ENCODE measurements at regions not wholly inside any gene's neighbourhood (a gene's known extent, or its start where the extent isn't known, plus 50 kb on each side); places are given as distances from the start of the nearest gene placed in this dataset.

- H3K27ac ChIP-seq (ENCODE audit: low read depth, low read length): no peak overlapping the region
- no peak overlapping the region for H3K4me3 ChIP-seq (ENCODE audit: low read length)
- no peaks in the 10 kb centered on the region for H3K36me3 Mint-ChIP-seq
- DNase-seq: no peak
- CTCF ChIA-PET: no interaction called here
- no peaks in the 10 kb centered on the region for H3K36me3 ChIP-seq (ENCODE audit: insufficient read depth, low read length)
- no peaks in the 10 kb centered on the region for H3K27me3 Mint-ChIP-seq
- H3K4me3 Mint-ChIP-seq: no peak overlapping the region
- H3K9me3 ChIP-seq (ENCODE audit: low read length): no peaks in the 10 kb centered on the region
- H3K27ac Mint-ChIP-seq: no peak overlapping the region
- H3K4me1 Mint-ChIP-seq: no peaks in the 10 kb centered on the region
- POLR2A ChIA-PET: no interaction called here
- H3K27me3 ChIP-seq (ENCODE audit: insufficient read depth, low read length, poor library complexity, severe bottlenecking): no peaks in the 10 kb centered on the region
- H3K4me1 ChIP-seq (ENCODE audit: insufficient read depth, low read length): no peaks in the 10 kb centered on the region
- peaks cover 0 to 10% (median 4%) of the 10 kb centered on the region in 5 donors for H3K9me3 Mint-ChIP-seq
These were observed 306.8 kb downstream of the PDHA2 start for GRCh38 chr4:96146686-96147085.

- Histone ChIP-seq H3K27me3 (ENCODE audit: insufficient read depth, low read length, poor library complexity, severe bottlenecking) (no peaks in the 10 kb centered on the region), H3K9me3 (ENCODE audit: low read length) (peaks cover 2% of the 10 kb centered on the region), H3K4me3 (ENCODE audit: low read length) (no peak overlapping the region), H3K4me1 (ENCODE audit: insufficient read depth, low read length) (no peaks in the 10 kb centered on the region), H3K27ac (ENCODE audit: low read depth, low read length) (no peak overlapping the region), H3K36me3 (ENCODE audit: insufficient read depth, low read length) (no peaks in the 10 kb centered on the region)
- POLR2A ChIA-PET: no interaction called here
- CTCF ChIA-PET: no interaction called here
- no peaks in the 10 kb centered on the region for H3K27me3 Mint-ChIP-seq
- H3K27ac Mint-ChIP-seq: no peak overlapping the region
- peaks cover 0 to 15% (median 2%) of the 10 kb centered on the region in 5 donors for H3K9me3 Mint-ChIP-seq
- H3K36me3 Mint-ChIP-seq: no peaks in the 10 kb centered on the region
- no peak for DNase-seq
- no peaks in the 10 kb centered on the region for H3K4me1 Mint-ChIP-seq
- H3K4me3 Mint-ChIP-seq: no peak overlapping the region
These were observed 310.0 kb downstream of the PDHA2 start for GRCh38 chr4:96149894-96150293.

- no peaks in the 10 kb centered on the region for H3K4me1 Mint-ChIP-seq
- no peak overlapping the region for H3K27ac ChIP-seq (ENCODE audit: low read depth, low read length)
- H3K27ac Mint-ChIP-seq: no peak overlapping the region
- H3K9me3 ChIP-seq (ENCODE audit: low read length): peaks cover 2% of the 10 kb centered on the region
- no peak overlapping the region for H3K4me3 ChIP-seq (ENCODE audit: low read length)
- peaks cover 0 to 17% (median 2%) of the 10 kb centered on the region in 5 donors for H3K9me3 Mint-ChIP-seq
- H3K36me3 Mint-ChIP-seq: no peaks in the 10 kb centered on the region
- no peaks in the 10 kb centered on the region for H3K4me1 ChIP-seq (ENCODE audit: insufficient read depth, low read length)
- no peaks in the 10 kb centered on the region for H3K27me3 ChIP-seq (ENCODE audit: insufficient read depth, low read length, poor library complexity, severe bottlenecking)
- ChIA-PET POLR2A (no interaction called here), CTCF (no interaction called here)
- no peak for DNase-seq
- no peaks in the 10 kb centered on the region for H3K36me3 ChIP-seq (ENCODE audit: insufficient read depth, low read length)
- H3K27me3 Mint-ChIP-seq: no peaks in the 10 kb centered on the region
- H3K4me3 Mint-ChIP-seq: no peak overlapping the region
These were observed 310.6 kb downstream of the PDHA2 start for GRCh38 chr4:96150466-96150865.

- Mint-ChIP-seq H3K9me3 (peaks cover 0 to 17% (median 3%) of the 10 kb centered on the region in 5 donors), H3K27me3 (no peaks in the 10 kb centered on the region), H3K4me1 (no peaks in the 10 kb centered on the region), H3K4me3 (no peak overlapping the region), H3K27ac (no peak overlapping the region), H3K36me3 (no peaks in the 10 kb centered on the region)
- POLR2A ChIA-PET: no interaction called here
- H3K36me3 ChIP-seq (ENCODE audit: insufficient read depth, low read length): no peaks in the 10 kb centered on the region
- H3K4me1 ChIP-seq (ENCODE audit: insufficient read depth, low read length): no peaks in the 10 kb centered on the region
- H3K4me3 ChIP-seq (ENCODE audit: low read length): no peak overlapping the region
- DNase-seq: no peak
- no peak overlapping the region for H3K27ac ChIP-seq (ENCODE audit: low read depth, low read length)
- H3K27me3 ChIP-seq (ENCODE audit: insufficient read depth, low read length, poor library complexity, severe bottlenecking): no peaks in the 10 kb centered on the region
- peaks cover 2% of the 10 kb centered on the region for H3K9me3 ChIP-seq (ENCODE audit: low read length)
- CTCF ChIA-PET: no interaction called here
These were observed 312.9 kb downstream of the PDHA2 start for GRCh38 chr4:96152824-96153223.

- H3K36me3 Mint-ChIP-seq: no peaks in the 10 kb centered on the region
- POLR2A ChIA-PET: no interaction called here
- no peak overlapping the region for H3K27ac Mint-ChIP-seq
These were observed 314.8 kb downstream of the PDHA2 start for GRCh38 chr4:96154676-96155075.

GRCh38 chr4:96162636-96163035 lies 322.7 kb downstream of the PDHA2 start:
- H3K9me3 Mint-ChIP-seq: peaks cover 0 to 21% (median 8%) of the 10 kb centered on the region in 5 donors
- no peaks in the 10 kb centered on the region for H3K27me3 ChIP-seq (ENCODE audit: insufficient read depth, low read length, poor library complexity, severe bottlenecking)
- no peaks in the 10 kb centered on the region for H3K27me3 Mint-ChIP-seq
- no peaks in the 10 kb centered on the region for H3K36me3 ChIP-seq (ENCODE audit: insufficient read depth, low read length)
- H3K9me3 ChIP-seq (ENCODE audit: low read length): no peaks in the 10 kb centered on the region
- no peak overlapping the region for H3K4me3 ChIP-seq (ENCODE audit: low read length)
- no peaks in the 10 kb centered on the region for H3K4me1 Mint-ChIP-seq
- CTCF ChIA-PET: no interaction called here
- no peaks in the 10 kb centered on the region for H3K36me3 Mint-ChIP-seq
- no peaks in the 10 kb centered on the region for H3K4me1 ChIP-seq (ENCODE audit: insufficient read depth, low read length)
- POLR2A ChIA-PET: no interaction called here
- no peak for DNase-seq
- no peak overlapping the region for H3K4me3 Mint-ChIP-seq
- H3K27ac ChIP-seq (ENCODE audit: low read depth, low read length): no peak overlapping the region
- no peak overlapping the region for H3K27ac Mint-ChIP-seq

More at GRCh38 chr4:96154676-96155075, 314.8 kb downstream of the PDHA2 start:
- Histone ChIP-seq H3K27ac (ENCODE audit: low read depth, low read length) (no peak overlapping the region), H3K4me1 (ENCODE audit: insufficient read depth, low read length) (no peaks in the 10 kb centered on the region), H3K36me3 (ENCODE audit: insufficient read depth, low read length) (no peaks in the 10 kb centered on the region), H3K9me3 (ENCODE audit: low read length) (peaks cover 2% of the 10 kb centered on the region), H3K27me3 (ENCODE audit: insufficient read depth, low read length, poor library complexity, severe bottlenecking) (no peaks in the 10 kb centered on the region), H3K4me3 (ENCODE audit: low read length) (no peak overlapping the region)
- Mint-ChIP-seq H3K4me1 (no peaks in the 10 kb centered on the region), H3K27me3 (no peaks in the 10 kb centered on the region), H3K4me3 (no peak overlapping the region), H3K9me3 (peaks cover 0 to 15% (median 2%) of the 10 kb centered on the region in 5 donors)
- DNase-seq: no peak
- CTCF ChIA-PET: no interaction called here

GRCh38 chr4:96164814-96165351 lies 325.0 kb downstream of the PDHA2 start:
- ChIA-PET POLR2A (no interaction called here), CTCF (no interaction called here)
- no peak overlapping the region for H3K27ac ChIP-seq (ENCODE audit: low read depth, low read length)
- no peaks in the 10 kb centered on the region for H3K4me1 ChIP-seq (ENCODE audit: insufficient read depth, low read length)
- Mint-ChIP-seq H3K4me1 (no peaks in the 10 kb centered on the region), H3K27ac (no peak overlapping the region), H3K27me3 (no peaks in the 10 kb centered on the region), H3K4me3 (no peak overlapping the region), H3K9me3 (peaks cover 4 to 22% (median 8%) of the 10 kb centered on the region in 5 donors), H3K36me3 (no peaks in the 10 kb centered on the region)
- H3K36me3 ChIP-seq (ENCODE audit: insufficient read depth, low read length): no peaks in the 10 kb centered on the region
- DNase-seq: no peak
- no peaks in the 10 kb centered on the region for H3K27me3 ChIP-seq (ENCODE audit: insufficient read depth, low read length, poor library complexity, severe bottlenecking)
- H3K9me3 ChIP-seq (ENCODE audit: low read length): no peaks in the 10 kb centered on the region
- no peak overlapping the region for H3K4me3 ChIP-seq (ENCODE audit: low read length)

- ChIA-PET CTCF (no interaction called here), POLR2A (no interaction called here)
- no peak for DNase-seq
- Histone ChIP-seq H3K27ac (ENCODE audit: low read depth, low read length) (no peak overlapping the region), H3K4me1 (ENCODE audit: insufficient read depth, low read length) (no peaks in the 10 kb centered on the region), H3K27me3 (ENCODE audit: insufficient read depth, low read length, poor library complexity, severe bottlenecking) (no peaks in the 10 kb centered on the region), H3K9me3 (ENCODE audit: low read length) (no peaks in the 10 kb centered on the region), H3K4me3 (ENCODE audit: low read length) (no peak overlapping the region), H3K36me3 (ENCODE audit: insufficient read depth, low read length) (no peaks in the 10 kb centered on the region)
- H3K9me3 Mint-ChIP-seq: peaks cover 4 to 12% (median 6%) of the 10 kb centered on the region in 5 donors
- H3K4me1 Mint-ChIP-seq: no peaks in the 10 kb centered on the region
- H3K36me3 Mint-ChIP-seq: peaks cover 0 to 1% (median 0%) of the 10 kb centered on the region in 3 donors
- no peak overlapping the region for H3K4me3 Mint-ChIP-seq
- no peak overlapping the region for H3K27ac Mint-ChIP-seq
- H3K27me3 Mint-ChIP-seq: no peaks in the 10 kb centered on the region
These were observed 326.9 kb downstream of the PDHA2 start for GRCh38 chr4:96166806-96167205.

GRCh38 chr4:96170198-96170597 lies 330.3 kb downstream of the PDHA2 start:
- POLR2A ChIA-PET: no interaction called here
- Histone ChIP-seq H3K4me3 (ENCODE audit: low read length) (no peak overlapping the region), H3K27me3 (ENCODE audit: insufficient read depth, low read length, poor library complexity, severe bottlenecking) (no peaks in the 10 kb centered on the region), H3K27ac (ENCODE audit: low read depth, low read length) (no peak overlapping the region), H3K4me1 (ENCODE audit: insufficient read depth, low read length) (no peaks in the 10 kb centered on the region), H3K9me3 (ENCODE audit: low read length) (no peaks in the 10 kb centered on the region), H3K36me3 (ENCODE audit: insufficient read depth, low read length) (no peaks in the 10 kb centered on the region)
- DNase-seq: no peak
- Mint-ChIP-seq H3K36me3 (peaks cover 0 to 1% (median 0%) of the 10 kb centered on the region in 3 donors), H3K27me3 (no peaks in the 10 kb centered on the region), H3K4me3 (no peak overlapping the region), H3K27ac (no peak overlapping the region), H3K4me1 (no peaks in the 10 kb centered on the region), H3K9me3 (peaks cover 2 to 11% (median 4%) of the 10 kb centered on the region in 5 donors)
- CTCF ChIA-PET: no interaction called here

Data from CD8-positive, alpha-beta memory T cell (primary cell).